Inflammatory macrophage treated with lipopolysaccharide for 1 hour (primary cell): ENCODE measurements at regions not wholly inside any gene's neighbourhood (a gene's known extent, or its start where the extent isn't known, plus 50 kb on each side); places are given as distances from the start of the nearest gene placed in this dataset.

Source experiments
- DNase-seq, 2 donors: peaks; one replicate each; pipeline ENCODE4 v3.0.0-alpha.2; 2020 to 2022

- DNase-seq: no peak
Measured at GRCh38 chr1:239805042-239805441, 286.6 kb upstream of the FMN2 start.

GRCh38 chr1:239805851-239806772, 285.6 kb upstream of the FMN2 start:
- DNase-seq: peak; percentile 15 to 28

GRCh38 chr1:239806897-239807296, 284.8 kb upstream of the FMN2 start:
- DNase-seq: no peak

- DNase-seq: no peak
Measured at GRCh38 chr1:239807361-239807760, 284.3 kb upstream of the FMN2 start.

GRCh38 chr1:239810061-239810481, 281.6 kb upstream of the FMN2 start:
- DNase-seq: no peak

GRCh38 chr1:239811211-239811885, 280.3 kb upstream of the FMN2 start:
- no peak for DNase-seq

- DNase-seq: no peak
Measured at GRCh38 chr1:239812580-239812979, 279.1 kb upstream of the FMN2 start.

GRCh38 chr1:239814306-239814881, 277.3 kb upstream of the FMN2 start:
- DNase-seq: no peak

DNA sequence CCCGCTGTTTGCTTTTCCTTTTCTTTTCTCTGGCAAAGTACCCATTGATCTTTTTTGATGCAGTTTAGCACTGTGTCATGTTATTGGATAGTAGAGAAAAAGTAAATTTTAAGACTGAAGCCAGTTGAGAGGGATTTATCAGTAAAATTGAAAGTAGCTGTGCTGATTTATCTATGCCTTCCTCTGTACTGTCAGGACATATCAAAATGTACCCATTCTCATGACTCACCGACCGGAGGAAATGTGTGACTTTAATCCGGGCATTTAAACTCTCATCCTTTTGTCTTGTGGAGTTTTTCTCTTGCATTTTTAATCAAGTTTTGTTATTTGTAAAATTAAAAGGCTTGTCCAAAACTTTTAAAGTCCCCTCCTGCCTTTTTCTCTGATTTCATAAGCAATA, 276.6 kb upstream of the FMN2 start:
- DNase-seq: no peak

- peak; percentile 61 to 71 for DNase-seq
Measured at GRCh38 chr1:239816081-239816782, 275.5 kb upstream of the FMN2 start.

DNA sequence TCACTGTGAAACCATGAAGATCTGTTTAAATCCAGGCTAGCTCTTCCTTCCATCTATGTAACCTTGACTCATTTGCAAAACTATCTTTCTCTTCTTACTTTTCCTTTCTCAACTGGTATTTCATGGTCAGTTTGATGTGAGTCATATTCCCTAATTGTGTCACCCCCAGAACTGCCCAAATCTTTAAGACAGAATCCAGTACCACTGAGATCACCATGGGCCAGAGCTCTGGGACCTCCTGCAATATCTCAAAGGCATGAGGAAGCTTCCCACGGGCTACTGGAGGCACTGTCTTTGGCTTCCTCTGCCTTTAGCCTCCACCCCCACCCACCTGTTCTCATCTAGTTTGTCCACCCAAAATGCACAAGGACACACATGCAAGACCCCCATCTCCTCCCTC, 274.4 kb upstream of the FMN2 start:
- DNase-seq: peak; percentile 36 to 67

- no peak for DNase-seq
Measured at GRCh38 chr1:239817801-239818200, 273.9 kb upstream of the FMN2 start.

DNA sequence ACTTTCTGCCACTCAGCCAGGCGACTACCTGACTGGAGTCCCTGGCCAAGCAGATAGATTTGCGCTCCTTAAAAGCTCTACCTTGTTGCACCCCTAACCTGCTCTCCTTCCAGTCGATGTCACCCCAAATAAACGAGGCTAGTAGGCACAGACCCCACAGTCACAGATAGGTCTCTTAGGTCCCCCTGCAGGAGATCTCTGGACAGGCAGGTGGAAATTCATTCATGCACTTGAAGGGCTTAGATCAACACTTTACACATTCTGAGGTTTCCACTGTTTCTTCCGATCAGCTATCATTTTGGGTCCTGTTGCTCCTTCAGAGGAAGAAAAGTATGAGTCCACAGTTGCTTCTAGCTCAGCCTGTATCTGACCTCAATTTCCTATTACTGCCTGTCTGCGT, 272.6 kb upstream of the FMN2 start:
- DNase-seq: no peak

GRCh38 chr1:239819756-239820250, 271.9 kb upstream of the FMN2 start:
- no peak for DNase-seq

GRCh38 chr1:239823852-239824251, 267.8 kb upstream of the FMN2 start:
- DNase-seq: no peak

- no peak for DNase-seq
Measured at GRCh38 chr1:239826211-239826610, 265.5 kb upstream of the FMN2 start.

DNA sequence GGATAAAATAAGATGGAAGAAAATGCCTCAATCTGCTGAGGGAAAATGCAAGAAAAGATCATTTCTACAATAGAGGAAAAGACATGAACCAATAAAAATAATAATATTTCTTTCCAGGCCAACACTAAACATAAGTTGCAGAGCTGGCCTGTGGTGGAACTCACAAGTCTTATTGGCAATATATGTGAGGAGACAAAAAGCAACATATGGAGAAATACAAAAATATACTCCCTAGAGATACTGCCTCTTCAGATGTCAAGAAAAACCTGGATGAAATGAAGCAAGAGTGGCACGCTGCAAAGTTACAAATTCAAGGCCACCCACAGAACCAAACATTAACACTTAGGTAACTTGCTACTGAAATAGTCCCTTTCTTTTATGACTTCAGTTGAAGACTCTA, 264.9 kb upstream of the FMN2 start:
- DNase-seq: no peak

DNA sequence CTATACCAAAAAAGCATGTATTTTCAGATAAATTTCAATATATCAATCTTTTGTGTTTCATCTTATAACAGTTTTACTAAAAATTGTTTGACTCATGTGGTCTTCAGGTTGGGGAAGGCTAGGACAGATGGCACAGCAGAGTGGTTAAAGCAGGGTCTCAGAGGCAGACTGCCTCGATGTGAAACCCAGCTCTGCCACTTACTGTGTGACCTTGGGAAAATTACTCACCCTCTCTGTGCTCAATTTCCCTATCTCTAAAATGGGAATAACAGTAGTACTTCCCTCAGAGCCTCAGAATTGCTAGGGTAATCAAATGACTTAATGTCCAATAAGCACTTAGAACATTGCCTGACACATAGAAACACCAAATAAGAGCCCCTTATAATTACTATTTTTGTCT, 262.1 kb upstream of the FMN2 start:
- no peak for DNase-seq

GRCh38 chr1:239831577-239832355, 259.9 kb upstream of the FMN2 start:
- no peak for DNase-seq

GRCh38 chr1:239833723-239834122, 258.0 kb upstream of the FMN2 start:
- no peak for DNase-seq

DNA sequence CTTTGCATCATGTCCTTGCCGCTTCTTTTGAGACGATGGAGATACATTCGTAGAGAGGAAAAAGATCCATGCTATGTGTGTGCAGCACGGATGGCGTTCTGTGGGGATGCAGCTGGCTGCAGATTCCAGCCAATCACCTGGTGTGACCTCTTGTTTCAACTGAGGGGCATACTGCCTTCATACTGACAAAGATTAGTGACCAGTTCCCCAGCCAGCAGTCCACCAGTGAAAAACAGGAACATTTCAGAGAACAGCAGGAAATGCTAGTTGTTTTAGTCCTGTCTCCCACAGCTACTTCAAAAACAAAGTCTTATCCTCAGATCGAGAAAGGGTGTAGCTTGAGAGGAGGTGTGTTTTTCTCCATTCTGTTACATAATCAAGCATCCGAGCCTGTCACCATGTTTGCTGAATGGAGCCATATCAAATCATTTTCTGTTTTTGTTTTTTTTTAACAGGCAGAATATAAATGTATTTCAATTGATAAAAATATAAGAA, 255.7 kb upstream of the FMN2 start:
- no peak for DNase-seq

DNA sequence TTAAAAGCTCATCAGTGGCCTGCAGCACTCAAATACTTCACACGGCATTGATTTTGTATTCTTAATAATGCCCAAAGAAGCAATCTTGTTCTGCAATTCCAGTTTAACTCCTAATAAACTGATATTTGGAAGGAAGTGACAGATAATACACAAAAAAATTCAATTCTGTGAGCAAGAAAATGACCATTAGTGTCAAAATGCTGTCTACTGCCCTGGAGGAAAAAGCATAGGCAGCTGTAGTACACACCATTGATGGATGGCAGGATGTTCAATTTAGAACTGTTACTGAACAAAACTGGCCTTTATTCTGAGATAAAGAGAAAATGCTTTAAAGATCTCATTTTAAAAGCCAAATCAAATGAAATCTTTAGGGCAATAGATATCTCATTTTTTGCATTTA, 251.3 kb upstream of the FMN2 start:
- DNase-seq: no peak
